ENCODE measurements at regions not wholly inside any gene's neighbourhood (a gene's known extent, or its start where the extent isn't known, plus 50 kb on each side); places are given as distances from the start of the nearest gene placed in this dataset.
A peak's percentile ranks its signal among the peaks of the same experiment; 100 is the strongest.
"Not testable (repeated sequence)": the region's sequence is repeated elsewhere in the genome, so short reads cannot be mapped to it uniquely, and the experiment has no call there.

GRCh38 chr9:17075146-17075757 lies 59.6 kb upstream of the CNTLN start:
- H3K56ac ChIP-seq (ENCODE audit: low read length), result no peak overlapping the region
- H3K4me3 ChIP-seq (ENCODE audit: low read length), result no peak overlapping the region
- no peak overlapping the region for H3K9ac ChIP-seq (ENCODE audit: low read length)
- H3K27ac ChIP-seq (ENCODE audit: low read depth, low read length), result no peak overlapping the region
- no peak overlapping the region for H2AK5ac ChIP-seq (ENCODE audit: low read length)
- H3K4me1 ChIP-seq (ENCODE audit: control insufficient read depth, low read depth, low read length), result peaks cover 4% of the 10 kb centered on the region
- no peak overlapping the region for H2BK120ac ChIP-seq (ENCODE audit: low read depth, low read length)
- H3K79me1 ChIP-seq (ENCODE audit: low read length), result no peaks in the 10 kb centered on the region
- no peak overlapping the region for H3K4me2 ChIP-seq (ENCODE audit: low read length)
- no peaks in the 10 kb centered on the region for H3K36me3 ChIP-seq (ENCODE audit: control insufficient read depth, insufficient read depth, low read length)
- no peaks in the 10 kb centered on the region for H3K27me3 ChIP-seq (ENCODE audit: insufficient read depth, low read length, poor library complexity)
- H4K8ac ChIP-seq (ENCODE audit: low read depth, low read length), result no peak overlapping the region
- H3K4ac ChIP-seq (ENCODE audit: low read depth, low read length), result no peak overlapping the region
- no CpG with 5 or more reads among the region's 4 CpGs for WGBS (ENCODE audit: extremely low coverage, insufficient coverage, low lambda C conversion rate)
- H2BK15ac ChIP-seq (replicated peaks; ENCODE audit: low read depth), result no peak overlapping the region
- no peak overlapping the region for H4K5ac ChIP-seq (ENCODE audit: low read length)
- DNase-seq, result no peak
- no peak overlapping the region for H3K18ac ChIP-seq (ENCODE audit: low read length)
- H2BK5ac ChIP-seq (ENCODE audit: low read length), result no peak overlapping the region
- H3K23ac ChIP-seq (ENCODE audit: low read length), result no peak overlapping the region
- H3K79me2 ChIP-seq (ENCODE audit: control insufficient read depth, insufficient read depth, low read length), result no peaks in the 10 kb centered on the region

GRCh38 chr9:17072563-17072962 lies 62.3 kb upstream of the CNTLN start:
- not testable (repeated sequence) for H3K18ac ChIP-seq (ENCODE audit: low read length); H3K79me2 ChIP-seq (ENCODE audit: control insufficient read depth, insufficient read depth, low read length); H3K36me3 ChIP-seq (ENCODE audit: control insufficient read depth, insufficient read depth, low read length); H2BK15ac ChIP-seq (replicated peaks; ENCODE audit: low read depth); DNase-seq; H3K27me3 ChIP-seq (ENCODE audit: insufficient read depth, low read length, poor library complexity); H3K4ac ChIP-seq (ENCODE audit: low read depth, low read length); H3K4me2 ChIP-seq (ENCODE audit: low read length); H2BK120ac ChIP-seq (ENCODE audit: low read depth, low read length); H3K23ac ChIP-seq (ENCODE audit: low read length); H3K4me3 ChIP-seq (ENCODE audit: low read length); H3K79me1 ChIP-seq (ENCODE audit: low read length); H4K5ac ChIP-seq (ENCODE audit: low read length); H3K27ac ChIP-seq (ENCODE audit: low read depth, low read length); H3K56ac ChIP-seq (ENCODE audit: low read length); H2AK5ac ChIP-seq (ENCODE audit: low read length); H3K9ac ChIP-seq (ENCODE audit: low read length); H4K8ac ChIP-seq (ENCODE audit: low read depth, low read length); H3K4me1 ChIP-seq (ENCODE audit: control insufficient read depth, low read depth, low read length); H2BK5ac ChIP-seq (ENCODE audit: low read length)
- no CpG with 5 or more reads among the region's 22 CpGs for WGBS (ENCODE audit: extremely low coverage, insufficient coverage, low lambda C conversion rate)

GRCh38 chr9:17068671-17069070 lies 66.2 kb upstream of the CNTLN start:
- Histone ChIP-seq H3K56ac (ENCODE audit: low read length) (no peak overlapping the region), H4K8ac (ENCODE audit: low read depth, low read length) (no peak overlapping the region), H3K79me1 (ENCODE audit: low read length) (no peaks in the 10 kb centered on the region), H2BK5ac (ENCODE audit: low read length) (no peak overlapping the region), H3K4me2 (ENCODE audit: low read length) (no peak overlapping the region), H3K9ac (ENCODE audit: low read length) (no peak overlapping the region), H3K4me1 (ENCODE audit: control insufficient read depth, low read depth, low read length) (no peaks in the 10 kb centered on the region), H3K23ac (ENCODE audit: low read length) (no peak overlapping the region), H3K4me3 (ENCODE audit: low read length) (no peak overlapping the region), H3K18ac (ENCODE audit: low read length) (no peak overlapping the region), H3K27me3 (ENCODE audit: insufficient read depth, low read length, poor library complexity) (no peaks in the 10 kb centered on the region), H3K27ac (ENCODE audit: low read depth, low read length) (no peak overlapping the region), H3K79me2 (ENCODE audit: control insufficient read depth, insufficient read depth, low read length) (no peaks in the 10 kb centered on the region), H2BK15ac (replicated peaks; ENCODE audit: low read depth) (no peak overlapping the region), H2BK120ac (ENCODE audit: low read depth, low read length) (no peak overlapping the region), H2AK5ac (ENCODE audit: low read length) (no peak overlapping the region), H3K4ac (ENCODE audit: low read depth, low read length) (no peak overlapping the region), H4K5ac (ENCODE audit: low read length) (no peak overlapping the region), H3K36me3 (ENCODE audit: control insufficient read depth, insufficient read depth, low read length) (no peaks in the 10 kb centered on the region)
- no peak for DNase-seq
- WGBS (ENCODE audit: extremely low coverage, insufficient coverage, low lambda C conversion rate), result no CpG with 5 or more reads among the region's 3 CpGs

- Histone ChIP-seq H3K4me2 (ENCODE audit: low read length) (no peak overlapping the region), H3K4me3 (ENCODE audit: low read length) (no peak overlapping the region), H3K36me3 (ENCODE audit: control insufficient read depth, insufficient read depth, low read length) (no peaks in the 10 kb centered on the region), H3K4ac (ENCODE audit: low read depth, low read length) (no peak overlapping the region), H2BK5ac (ENCODE audit: low read length) (no peak overlapping the region), H3K9ac (ENCODE audit: low read length) (no peak overlapping the region), H3K56ac (ENCODE audit: low read length) (no peak overlapping the region), H3K18ac (ENCODE audit: low read length) (no peak overlapping the region), H3K23ac (ENCODE audit: low read length) (no peak overlapping the region), H3K4me1 (ENCODE audit: control insufficient read depth, low read depth, low read length) (no peaks in the 10 kb centered on the region), H3K79me2 (ENCODE audit: control insufficient read depth, insufficient read depth, low read length) (no peaks in the 10 kb centered on the region), H2BK15ac (replicated peaks; ENCODE audit: low read depth) (no peak overlapping the region), H3K27me3 (ENCODE audit: insufficient read depth, low read length, poor library complexity) (peaks cover 2% of the 10 kb centered on the region), H3K27ac (ENCODE audit: low read depth, low read length) (no peak overlapping the region), H4K5ac (ENCODE audit: low read length) (no peak overlapping the region), H2AK5ac (ENCODE audit: low read length) (no peak overlapping the region), H3K79me1 (ENCODE audit: low read length) (no peaks in the 10 kb centered on the region), H2BK120ac (ENCODE audit: low read depth, low read length) (no peak overlapping the region), H4K8ac (ENCODE audit: low read depth, low read length) (no peak overlapping the region)
- DNase-seq, result no peak
- no CpG with 5 or more reads among the region's 1 CpG for WGBS (ENCODE audit: extremely low coverage, insufficient coverage, low lambda C conversion rate)
Observed at GRCh38 chr9:17065062-17065461, 69.8 kb upstream of the CNTLN start.

- Histone ChIP-seq H3K36me3 (ENCODE audit: control insufficient read depth, insufficient read depth, low read length) (no peaks in the 10 kb centered on the region), H3K4me2 (ENCODE audit: low read length) (no peak overlapping the region), H3K9ac (ENCODE audit: low read length) (no peak overlapping the region), H3K79me2 (ENCODE audit: control insufficient read depth, insufficient read depth, low read length) (no peaks in the 10 kb centered on the region), H3K4me3 (ENCODE audit: low read length) (no peak overlapping the region), H3K27me3 (ENCODE audit: insufficient read depth, low read length, poor library complexity) (peaks cover 2% of the 10 kb centered on the region), H4K8ac (ENCODE audit: low read depth, low read length) (no peak overlapping the region), H3K4ac (ENCODE audit: low read depth, low read length) (no peak overlapping the region), H3K27ac (ENCODE audit: low read depth, low read length) (no peak overlapping the region), H3K4me1 (ENCODE audit: control insufficient read depth, low read depth, low read length) (no peaks in the 10 kb centered on the region), H4K5ac (ENCODE audit: low read length) (no peak overlapping the region), H3K18ac (ENCODE audit: low read length) (no peak overlapping the region), H2AK5ac (ENCODE audit: low read length) (no peak overlapping the region), H3K79me1 (ENCODE audit: low read length) (no peaks in the 10 kb centered on the region), H2BK5ac (ENCODE audit: low read length) (no peak overlapping the region), H2BK120ac (ENCODE audit: low read depth, low read length) (no peak overlapping the region), H3K56ac (ENCODE audit: low read length) (no peak overlapping the region), H2BK15ac (replicated peaks; ENCODE audit: low read depth) (no peak overlapping the region), H3K23ac (ENCODE audit: low read length) (no peak overlapping the region)
- no peak for DNase-seq
- no CpG with 5 or more reads among the region's 1 CpG for WGBS (ENCODE audit: extremely low coverage, insufficient coverage, low lambda C conversion rate)
Observed at GRCh38 chr9:17064558-17064957, 70.3 kb upstream of the CNTLN start.

GRCh38 chr9:17063535-17064135 lies 71.2 kb upstream of the CNTLN start:
- no peak overlapping the region for H2BK5ac ChIP-seq (ENCODE audit: low read length)
- no CpG with 5 or more reads among the region's 2 CpGs for WGBS (ENCODE audit: extremely low coverage, insufficient coverage, low lambda C conversion rate)
- H2BK120ac ChIP-seq (ENCODE audit: low read depth, low read length), result no peak overlapping the region

More at GRCh38 chr9:17063535-17064135, 71.2 kb upstream of the CNTLN start:
- H3K23ac ChIP-seq (ENCODE audit: low read length), result no peak overlapping the region
- H3K4me2 ChIP-seq (ENCODE audit: low read length), result no peak overlapping the region
- H3K27ac ChIP-seq (ENCODE audit: low read depth, low read length), result no peak overlapping the region
- H3K4ac ChIP-seq (ENCODE audit: low read depth, low read length), result no peak overlapping the region
- H3K4me3 ChIP-seq (ENCODE audit: low read length), result no peak overlapping the region
- H3K9ac ChIP-seq (ENCODE audit: low read length), result no peak overlapping the region
- no peak overlapping the region for H4K5ac ChIP-seq (ENCODE audit: low read length)
- no peaks in the 10 kb centered on the region for H3K79me2 ChIP-seq (ENCODE audit: control insufficient read depth, insufficient read depth, low read length)
- no peak overlapping the region for H2AK5ac ChIP-seq (ENCODE audit: low read length)
- H3K18ac ChIP-seq (ENCODE audit: low read length), result no peak overlapping the region
- H3K4me1 ChIP-seq (ENCODE audit: control insufficient read depth, low read depth, low read length), result no peaks in the 10 kb centered on the region
- H3K56ac ChIP-seq (ENCODE audit: low read length), result no peak overlapping the region
- no peak overlapping the region for H2BK15ac ChIP-seq (replicated peaks; ENCODE audit: low read depth)
- no peaks in the 10 kb centered on the region for H3K79me1 ChIP-seq (ENCODE audit: low read length)
- peak; percentile 70 for DNase-seq
- peaks cover 2% of the 10 kb centered on the region for H3K27me3 ChIP-seq (ENCODE audit: insufficient read depth, low read length, poor library complexity)
- H4K8ac ChIP-seq (ENCODE audit: low read depth, low read length), result no peak overlapping the region
- no peaks in the 10 kb centered on the region for H3K36me3 ChIP-seq (ENCODE audit: control insufficient read depth, insufficient read depth, low read length)
